AG04449 (cell line): ENCODE measurements at regions not wholly inside any gene's neighbourhood (a gene's known extent, or its start where the extent isn't known, plus 50 kb on each side); places are given as distances from the start of the nearest gene placed in this dataset.

ENCODE experiments used
- CTCF ChIA-PET: fragments of 350-600 bp; formaldehyde crosslinking; extraction: SDS; loops from one replicate; lab custom pipeline; 2021; ENCODE audit warnings: antibody characterized with exemption; lab: Yijun Ruan, JAX
- POLR2A ChIA-PET: fragments of 400-600, 350-600 bp; formaldehyde crosslinking; extraction: SDS; loops from one replicate; lab custom pipeline; 2020; ENCODE audit warnings: antibody characterized with exemption, inconsistent platforms; lab: Yijun Ruan, JAX
- DNase-seq: peaks from one replicate; pipeline ENCODE4 v3.0.0-alpha.2; 2010; ENCODE audit warnings: low read depth, low spot score
- H3K4me3 ChIP-seq: 2 replicates; pipeline ENCODE4 v1.5.1; 2011; ENCODE audit warnings: low read depth, mild to moderate bottlenecking, control low read depth, low read length
- TF ChIP-seq, protein P1 (sequence below): IDR thresholded peaks from one replicate; pipeline ENCODE4 v1.5.1; 2011; ENCODE audit warnings: mild to moderate bottlenecking, moderate library complexity, low read length, control low read depth, inconsistent platforms; ENCODE audit not compliant: insufficient read depth; ENCODE audit errors: missing control alignments

DNA sequence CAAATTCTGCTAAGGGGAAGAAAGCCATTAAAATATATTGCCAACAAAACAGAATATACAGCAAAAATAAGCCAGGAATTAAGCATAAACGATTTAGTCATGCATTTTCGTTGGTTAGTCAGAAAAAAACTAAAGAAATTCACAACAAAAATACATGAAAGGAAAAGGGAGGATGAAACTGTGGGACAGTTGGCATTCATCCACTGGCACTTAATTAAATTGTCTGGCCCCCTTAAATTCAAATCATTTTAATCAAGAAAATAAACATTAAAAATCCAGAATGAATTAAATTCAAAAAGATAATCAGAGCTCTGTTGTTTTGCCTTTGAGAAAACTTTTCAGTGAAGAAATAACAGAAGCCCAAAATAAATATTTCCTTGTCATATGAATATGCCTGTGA, 264.6 kb upstream of the TMTC1 start:
- DNase-seq, result no peak
- ChIA-PET CTCF (no interaction called here), POLR2A (no interaction called here)
- TF ChIP-seq, protein P1, sequence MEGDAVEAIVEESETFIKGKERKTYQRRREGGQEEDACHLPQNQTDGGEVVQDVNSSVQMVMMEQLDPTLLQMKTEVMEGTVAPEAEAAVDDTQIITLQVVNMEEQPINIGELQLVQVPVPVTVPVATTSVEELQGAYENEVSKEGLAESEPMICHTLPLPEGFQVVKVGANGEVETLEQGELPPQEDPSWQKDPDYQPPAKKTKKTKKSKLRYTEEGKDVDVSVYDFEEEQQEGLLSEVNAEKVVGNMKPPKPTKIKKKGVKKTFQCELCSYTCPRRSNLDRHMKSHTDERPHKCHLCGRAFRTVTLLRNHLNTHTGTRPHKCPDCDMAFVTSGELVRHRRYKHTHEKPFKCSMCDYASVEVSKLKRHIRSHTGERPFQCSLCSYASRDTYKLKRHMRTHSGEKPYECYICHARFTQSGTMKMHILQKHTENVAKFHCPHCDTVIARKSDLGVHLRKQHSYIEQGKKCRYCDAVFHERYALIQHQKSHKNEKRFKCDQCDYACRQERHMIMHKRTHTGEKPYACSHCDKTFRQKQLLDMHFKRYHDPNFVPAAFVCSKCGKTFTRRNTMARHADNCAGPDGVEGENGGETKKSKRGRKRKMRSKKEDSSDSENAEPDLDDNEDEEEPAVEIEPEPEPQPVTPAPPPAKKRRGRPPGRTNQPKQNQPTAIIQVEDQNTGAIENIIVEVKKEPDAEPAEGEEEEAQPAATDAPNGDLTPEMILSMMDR, result no peak
- no peak overlapping the region for H3K4me3 ChIP-seq

DNA sequence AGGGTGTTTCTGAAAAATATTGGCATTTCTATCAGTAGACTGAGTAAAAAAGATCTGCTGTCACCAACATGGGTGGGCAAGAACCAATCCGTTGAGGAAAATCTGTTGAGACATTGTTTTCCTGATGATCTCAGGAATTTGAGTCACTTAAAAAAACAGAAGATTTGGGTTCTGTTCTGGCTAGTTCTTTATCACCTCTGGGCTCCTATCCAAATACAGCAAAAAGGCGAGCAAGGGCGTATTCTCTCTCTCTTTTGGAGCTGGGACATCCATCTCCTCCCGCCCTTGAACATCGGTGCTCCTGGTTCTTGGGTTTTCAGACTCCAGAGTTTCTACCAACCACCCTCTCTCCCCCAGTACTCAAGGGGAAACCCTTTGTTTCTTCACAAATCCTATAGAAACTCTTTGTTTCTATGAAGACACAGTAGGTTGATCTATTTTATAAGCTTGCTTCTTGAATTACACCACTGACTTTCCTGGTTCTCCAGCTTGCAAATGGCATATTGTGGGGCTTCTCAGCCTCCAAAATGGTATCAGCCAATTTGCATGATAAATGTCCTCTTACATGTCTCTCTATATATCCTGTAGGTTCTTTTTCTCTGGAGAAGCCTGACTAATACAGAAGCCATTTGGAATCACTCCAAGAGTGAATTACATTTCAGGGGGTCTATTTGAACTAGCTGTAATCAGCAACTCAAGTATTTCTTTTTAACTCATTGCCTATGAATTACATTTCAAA, 263.9 kb upstream of the TMTC1 start:
- ChIA-PET CTCF (no interaction called here), POLR2A (no interaction called here)
- H3K4me3 ChIP-seq, result no peak overlapping the region
- TF ChIP-seq, protein P1, result no peak
- DNase-seq, result no peak

- DNase-seq, result no peak
- ChIA-PET CTCF (no interaction called here), POLR2A (no interaction called here)
- TF ChIP-seq, protein P1, result no peak
- H3K4me3 ChIP-seq, result no peak overlapping the region
These were observed 262.6 kb upstream of the TMTC1 start for GRCh38 chr12:30046376-30046775.

DNA sequence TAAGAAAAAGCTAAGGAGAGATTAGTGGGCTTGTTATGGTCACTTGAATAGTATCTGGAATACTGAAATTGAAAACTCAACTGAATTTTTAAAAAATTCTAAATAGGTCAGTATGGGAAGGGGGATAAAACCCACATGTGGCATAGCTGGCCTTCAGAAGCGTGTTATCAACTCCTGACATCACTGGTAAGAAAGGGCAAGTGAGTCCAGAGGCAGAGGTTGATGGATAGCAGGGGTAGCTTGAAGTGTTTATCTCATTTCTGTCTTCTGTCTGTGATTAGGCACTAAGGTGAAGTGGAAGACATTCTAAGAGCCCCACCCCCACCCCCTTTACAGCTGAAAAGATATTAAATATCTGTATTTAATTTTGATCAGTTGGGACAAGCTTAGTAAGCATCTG, 261.4 kb upstream of the TMTC1 start:
- TF ChIP-seq, protein P1, result no peak
- H3K4me3 ChIP-seq, result no peak overlapping the region
- no peak for DNase-seq
- CTCF ChIA-PET, result no interaction called here
- POLR2A ChIA-PET, result no interaction called here

DNA sequence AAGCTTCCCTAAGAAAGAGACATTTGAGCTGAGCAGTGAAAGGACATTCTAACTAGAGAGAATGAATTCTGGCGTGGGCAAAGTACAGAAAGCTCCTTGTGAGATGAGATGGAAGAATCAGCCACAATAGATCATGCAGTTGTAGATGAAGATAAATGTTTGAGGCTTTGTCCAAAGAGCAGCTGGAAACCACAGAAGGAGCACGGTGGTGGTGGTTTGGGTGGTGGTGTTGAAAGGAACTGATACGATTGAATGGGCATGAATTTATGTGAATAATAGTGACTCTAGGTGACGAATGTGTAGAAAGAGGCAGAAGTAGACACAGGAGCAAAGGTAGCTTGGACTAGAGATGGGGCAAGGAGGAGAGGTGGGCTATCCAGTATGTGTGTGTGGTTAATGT, 260.5 kb upstream of the TMTC1 start:
- TF ChIP-seq, protein P1, result no peak
- no peak for DNase-seq
- H3K4me3 ChIP-seq, result no peak overlapping the region
- CTCF ChIA-PET, result no interaction called here
- POLR2A ChIA-PET, result no interaction called here

GRCh38 chr12:30043151-30043847, 259.6 kb upstream of the TMTC1 start:
- ChIA-PET CTCF (no interaction called here), POLR2A (no interaction called here)
- no peak for DNase-seq
- H3K4me3 ChIP-seq, result no peak overlapping the region
- TF ChIP-seq, protein P1, result no peak
